Suppressor macrophage treated with lipopolysaccharide for 1 hour (primary cell): ENCODE measurements at regions not wholly inside any gene's neighbourhood (a gene's known extent, or its start where the extent isn't known, plus 50 kb on each side); places are given as distances from the start of the nearest gene placed in this dataset.
A peak's percentile ranks its signal among the peaks of the same experiment; 100 is the strongest.

Experiments
- DNase-seq, 3 donors: peaks; one replicate each; pipeline ENCODE4 v3.0.0-alpha.2; 2020 to 2022

DNA sequence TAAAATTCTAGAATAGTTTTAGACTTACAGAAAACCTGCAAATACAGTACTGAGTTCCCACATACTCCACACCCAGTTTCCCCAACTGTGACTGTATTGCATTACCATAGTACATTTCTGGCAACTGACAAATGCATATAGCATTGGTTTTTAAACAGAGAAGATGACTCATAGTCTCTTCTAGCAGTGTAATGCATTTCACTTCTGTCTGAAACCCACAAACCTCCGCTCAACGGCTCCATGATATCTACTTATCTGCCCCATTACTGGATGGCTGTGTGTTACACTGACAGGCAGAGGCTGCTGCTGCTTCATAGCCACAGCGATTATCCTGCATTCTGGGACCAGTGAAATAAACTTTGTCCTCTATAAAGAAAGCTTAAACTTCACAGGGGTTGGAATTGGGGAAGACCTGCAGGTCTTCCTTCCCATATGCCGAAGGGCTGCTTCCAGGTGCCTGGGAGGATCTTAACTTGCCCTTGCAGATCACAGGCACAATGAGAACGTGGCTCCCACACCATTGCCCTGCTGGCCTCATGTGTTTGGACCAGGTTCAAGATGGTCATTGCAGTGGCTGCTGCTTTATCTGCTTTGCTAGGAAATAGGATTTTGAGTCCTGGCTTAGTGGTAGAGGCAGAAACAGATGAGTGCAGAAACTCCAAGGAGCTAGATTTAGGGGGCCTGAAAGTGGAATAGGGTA, 742.6 kb upstream of the HS6ST1 start:
- DNase-seq: peak in 1 of 3 donors; percentile 11

DNA sequence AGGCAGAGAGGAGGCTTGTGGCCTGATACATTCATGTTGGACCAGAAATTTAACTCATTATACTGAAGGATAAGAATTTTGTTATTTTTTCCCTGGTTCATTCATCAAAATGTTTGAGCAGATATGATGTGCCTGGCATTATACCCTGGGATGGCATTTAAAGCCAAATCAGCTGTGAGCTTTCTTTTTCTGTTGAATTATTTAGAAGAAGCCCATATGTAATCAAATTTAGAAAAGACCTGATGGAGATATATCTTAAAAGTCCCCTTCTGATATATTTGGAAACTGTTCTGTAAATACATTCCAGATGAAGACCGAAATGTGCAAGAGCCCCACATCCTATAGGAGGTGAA, 743.1 kb upstream of the HS6ST1 start:
- DNase-seq: no peak

DNA sequence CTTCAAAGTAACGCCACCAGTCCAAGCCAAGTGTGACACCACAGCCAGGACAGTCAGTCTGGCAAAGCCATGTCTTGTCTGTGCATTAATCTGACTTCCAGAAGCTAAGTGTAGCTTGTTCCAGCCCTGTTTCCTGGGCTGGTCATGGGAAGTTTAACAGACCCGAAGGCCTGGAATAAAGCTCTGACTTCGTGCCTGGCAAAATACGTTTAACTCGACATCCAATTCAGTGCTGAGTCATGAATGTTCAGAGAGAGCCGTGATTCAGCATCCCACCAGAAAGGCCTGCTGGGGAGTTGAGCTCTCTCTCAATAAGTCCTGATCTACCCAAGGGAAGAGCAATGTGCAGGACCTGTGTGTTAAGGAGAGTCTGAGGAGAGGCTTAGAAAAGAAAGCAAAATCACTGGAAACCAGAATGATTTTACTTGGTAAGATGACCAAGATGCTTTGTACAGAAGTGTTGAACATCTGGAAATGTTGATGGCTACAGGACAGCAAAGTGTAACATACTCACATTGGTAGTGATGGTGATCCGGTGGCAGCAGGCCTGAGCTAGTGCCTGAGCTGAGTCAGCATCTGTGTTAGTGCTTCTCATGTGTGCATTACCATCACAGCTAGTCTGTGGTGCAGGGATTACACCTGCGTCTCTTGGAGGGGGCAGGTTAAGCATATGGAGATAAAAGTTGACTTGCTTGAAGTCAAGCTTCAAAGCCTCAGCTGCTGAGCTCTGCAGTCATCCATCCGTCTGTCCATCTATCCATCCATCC, 743.7 kb upstream of the HS6ST1 start:
- no peak for DNase-seq

DNA sequence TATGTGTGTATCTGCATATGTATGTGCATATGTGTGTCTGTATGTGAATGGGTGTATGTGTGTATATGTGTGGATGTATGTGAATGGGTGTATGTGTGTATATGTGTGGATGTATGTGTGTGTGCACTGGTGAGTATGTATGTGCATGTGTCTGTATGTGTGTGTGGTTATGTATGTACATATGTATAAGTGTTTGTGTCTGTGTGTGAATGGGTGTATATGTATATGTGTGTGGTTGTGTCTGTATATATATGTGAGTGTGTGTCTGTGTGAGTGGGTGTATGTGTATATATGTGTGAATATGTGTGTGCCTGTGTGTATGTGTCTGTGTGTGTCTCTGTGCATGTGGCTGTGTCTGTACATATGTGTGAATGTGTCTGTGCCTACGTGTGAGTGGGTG, 748.4 kb upstream of the HS6ST1 start:
- no peak for DNase-seq

DNA sequence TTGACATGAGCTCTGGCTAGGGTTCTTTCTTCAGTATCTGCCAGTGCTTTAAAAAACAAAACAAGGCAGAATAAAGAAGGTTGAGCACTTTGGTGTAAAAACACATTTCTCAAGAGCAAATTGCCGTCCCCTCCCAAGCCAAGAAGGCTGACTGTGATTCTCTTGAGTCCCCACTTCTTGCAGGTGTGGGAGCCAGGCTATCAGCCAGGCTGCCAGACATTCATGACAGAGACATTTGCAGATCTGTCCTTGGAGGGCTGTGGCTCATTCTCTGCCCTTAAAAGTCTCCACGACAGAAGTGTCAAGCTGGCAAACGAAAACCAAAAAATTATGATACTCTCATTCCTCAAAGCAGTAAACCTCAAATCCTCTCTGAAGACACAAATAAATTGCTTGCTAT, 749.3 kb upstream of the HS6ST1 start:
- no peak for DNase-seq

DNA sequence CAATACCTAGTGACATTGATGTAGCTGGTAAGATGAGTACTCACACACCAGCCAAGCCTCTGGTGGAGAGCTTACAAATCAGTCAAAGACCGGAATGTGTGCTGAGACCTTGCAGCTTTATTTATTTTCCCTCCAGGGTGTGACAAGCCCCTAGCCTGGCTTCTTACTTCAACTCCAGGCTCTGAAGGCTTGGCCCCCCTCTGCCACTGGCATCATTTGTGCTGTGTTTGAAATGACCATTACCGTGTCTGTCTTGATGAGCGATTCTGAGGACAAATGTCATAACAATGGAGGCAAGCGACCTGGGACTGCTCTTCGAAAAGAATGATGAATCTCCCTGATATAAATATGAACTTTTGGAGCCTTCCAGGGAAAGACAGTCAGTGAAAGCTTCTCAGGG, 749.9 kb upstream of the HS6ST1 start:
- no peak for DNase-seq

DNA sequence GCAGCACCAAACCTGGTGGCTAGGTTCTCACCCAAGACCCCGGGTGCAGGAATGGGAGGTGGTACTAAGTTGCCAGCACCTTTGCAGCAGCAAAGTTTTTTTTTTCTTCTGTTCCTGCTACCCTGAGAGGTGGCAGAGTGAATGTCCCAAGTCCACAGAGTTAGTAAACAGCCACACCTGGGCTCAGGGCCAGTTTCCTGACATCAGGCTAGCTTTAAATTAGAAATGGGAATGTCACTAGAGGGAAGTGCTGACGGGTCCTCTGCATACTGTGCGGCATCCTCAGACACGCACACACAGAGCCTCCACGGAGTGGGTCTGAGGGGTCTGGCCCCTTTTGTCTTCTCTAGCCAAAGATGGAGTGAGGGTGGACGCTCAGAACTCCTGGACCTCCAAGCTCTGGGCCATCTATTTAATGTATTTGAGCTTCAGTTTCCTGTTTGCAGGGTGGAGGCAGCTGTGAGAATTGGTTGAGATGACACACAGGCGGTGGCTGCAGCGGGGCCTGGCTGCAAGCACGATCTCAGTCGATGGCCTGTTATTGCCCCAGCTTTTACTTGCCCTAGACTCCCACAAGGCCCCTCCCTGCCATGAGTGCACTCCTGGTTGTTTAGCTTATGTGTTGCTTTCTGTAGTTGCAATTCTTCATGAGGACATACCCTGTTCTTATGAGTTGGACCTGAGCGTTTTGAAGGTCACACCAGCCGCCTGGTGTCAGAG, 751.4 kb upstream of the HS6ST1 start:
- DNase-seq: no peak

DNA sequence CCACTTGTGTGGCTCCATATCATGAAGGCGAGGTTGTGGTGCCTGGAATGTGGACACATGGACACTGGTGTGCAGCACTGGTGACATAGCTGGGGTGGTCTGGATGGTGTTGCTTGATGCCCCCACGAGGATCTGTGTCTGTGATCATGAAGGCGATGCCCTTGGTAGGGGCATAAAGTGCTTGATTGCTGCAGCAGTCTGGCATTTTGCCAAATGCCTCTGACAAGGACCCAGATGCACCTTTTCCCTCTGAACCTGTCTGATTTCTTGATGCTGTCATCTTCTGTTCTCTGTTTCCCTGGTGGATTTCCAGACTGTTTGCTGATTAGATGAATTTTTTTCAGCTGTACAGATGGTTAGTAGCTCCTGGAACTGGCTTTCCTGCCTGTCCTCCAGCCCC, 752.0 kb upstream of the HS6ST1 start:
- no peak for DNase-seq

DNA sequence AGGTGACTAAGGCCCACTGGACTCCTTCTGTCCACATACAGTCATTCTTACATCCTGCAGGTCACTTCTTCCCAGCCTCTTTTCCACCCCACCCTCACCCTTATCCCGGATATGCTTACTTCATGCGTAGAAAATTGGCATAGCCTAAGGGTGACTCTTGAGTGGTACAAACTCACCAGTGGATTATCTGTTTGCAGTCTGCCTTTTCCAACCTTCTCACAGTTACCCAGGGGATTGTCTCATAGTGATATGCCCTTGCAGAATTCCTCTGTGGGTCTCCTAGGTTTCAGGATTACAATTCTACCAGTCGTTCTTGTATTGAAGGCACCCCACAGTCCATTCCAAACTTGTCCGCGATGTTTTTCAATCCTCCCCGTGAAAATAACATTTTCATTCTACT, 752.9 kb upstream of the HS6ST1 start:
- DNase-seq: no peak

DNA sequence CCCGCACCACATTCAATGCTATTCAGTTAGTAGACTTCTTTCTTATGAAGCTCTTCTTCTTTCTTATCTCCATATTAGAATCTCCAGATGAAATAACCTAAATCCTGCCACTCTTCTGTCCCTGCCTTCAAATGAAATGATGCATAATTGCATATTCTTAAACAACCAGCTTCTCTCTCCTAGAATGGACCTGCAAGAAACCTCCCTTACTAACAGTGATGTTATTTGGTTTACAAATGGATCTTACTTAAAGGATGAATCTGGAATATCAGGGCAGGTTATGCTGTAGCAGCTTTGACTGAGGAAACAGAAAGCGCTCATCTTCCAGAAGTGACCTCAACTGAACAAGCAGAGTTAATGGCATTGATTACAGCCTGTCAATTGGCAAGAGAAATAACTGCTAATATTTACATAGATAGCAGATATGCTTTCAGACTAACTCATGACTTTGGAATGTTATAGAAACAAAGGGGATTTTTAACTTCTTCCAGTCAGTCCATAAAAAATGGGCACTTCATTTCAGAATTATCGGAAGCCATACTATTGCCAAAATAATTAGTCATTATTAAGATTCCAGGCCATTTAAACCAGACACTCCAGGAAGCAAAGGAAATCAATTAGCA, 755.7 kb upstream of the HS6ST1 start:
- DNase-seq: no peak

DNA sequence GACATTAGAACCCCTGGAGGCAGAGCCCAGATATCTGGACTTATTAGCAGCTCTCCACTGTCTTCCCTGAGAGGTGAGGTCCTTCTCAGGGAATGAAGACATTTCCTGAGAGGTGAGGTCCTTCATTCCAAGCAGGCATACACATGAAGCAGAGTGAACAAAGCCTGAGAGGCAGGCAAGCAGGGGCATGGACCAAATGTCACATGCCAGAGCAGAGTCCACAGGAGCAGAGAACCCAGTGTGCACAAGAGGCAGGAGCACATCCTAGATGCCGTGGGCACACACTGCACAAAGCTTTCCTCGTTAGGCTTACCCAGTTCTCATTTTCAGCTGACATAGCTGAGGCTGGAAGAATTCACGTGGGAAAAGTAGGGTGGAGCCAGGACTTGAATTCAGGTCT, 759.9 kb upstream of the HS6ST1 start:
- no peak for DNase-seq

DNA sequence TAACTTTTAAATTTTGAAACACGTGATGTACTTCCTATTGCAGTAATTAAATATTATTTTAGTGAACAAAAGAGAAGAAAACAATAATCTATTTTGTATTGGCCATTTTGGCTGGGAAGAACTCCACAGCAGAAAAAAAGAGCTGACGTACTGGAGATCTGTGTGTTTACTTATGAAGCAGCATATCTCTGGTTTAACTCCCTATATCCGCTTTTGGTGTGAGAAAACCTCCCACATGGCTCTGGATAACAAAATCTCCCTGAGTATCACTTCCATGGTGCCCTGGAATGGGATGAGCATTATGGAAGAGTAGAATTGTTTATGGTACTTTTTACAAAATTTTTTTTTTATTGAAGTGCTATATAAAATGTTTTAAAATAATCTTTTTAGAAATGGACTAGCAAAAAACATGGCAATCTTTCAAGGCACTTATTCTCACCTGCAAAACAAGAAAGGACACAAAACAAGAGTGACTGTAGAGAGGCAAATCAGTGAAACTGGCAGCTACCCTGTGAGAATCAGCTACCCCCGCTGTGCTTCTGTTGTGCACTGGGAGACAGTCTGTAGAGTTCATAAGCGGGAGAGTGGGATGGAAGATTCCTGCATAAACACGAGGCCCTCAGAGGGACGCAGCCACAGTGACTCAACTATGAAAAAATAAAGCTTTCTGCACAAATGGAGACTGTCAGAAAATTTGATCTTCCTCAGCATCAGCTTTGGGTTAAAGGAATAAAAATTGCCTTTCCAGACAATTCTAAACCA, 762.2 kb upstream of the HS6ST1 start:
- no peak for DNase-seq

DNA sequence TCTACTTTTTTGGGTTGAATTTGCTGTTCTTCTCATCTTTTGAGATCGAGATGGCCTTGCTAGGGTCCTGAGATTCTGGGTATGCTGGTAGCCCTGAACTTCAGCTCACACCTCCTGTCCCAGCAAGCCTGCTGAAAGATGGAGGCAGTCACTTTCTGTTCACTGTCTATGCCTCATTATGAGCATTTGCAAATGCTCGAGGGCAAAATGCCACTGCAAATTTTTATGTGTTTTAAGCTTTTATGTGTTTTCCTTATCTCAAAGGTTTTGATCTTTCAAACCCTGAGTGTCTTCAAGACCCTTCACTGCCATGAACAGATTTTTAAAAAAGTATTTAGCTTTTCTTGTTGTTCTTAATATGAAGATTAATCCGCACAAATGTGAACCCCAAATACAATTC, 766.7 kb upstream of the HS6ST1 start:
- no peak for DNase-seq

DNA sequence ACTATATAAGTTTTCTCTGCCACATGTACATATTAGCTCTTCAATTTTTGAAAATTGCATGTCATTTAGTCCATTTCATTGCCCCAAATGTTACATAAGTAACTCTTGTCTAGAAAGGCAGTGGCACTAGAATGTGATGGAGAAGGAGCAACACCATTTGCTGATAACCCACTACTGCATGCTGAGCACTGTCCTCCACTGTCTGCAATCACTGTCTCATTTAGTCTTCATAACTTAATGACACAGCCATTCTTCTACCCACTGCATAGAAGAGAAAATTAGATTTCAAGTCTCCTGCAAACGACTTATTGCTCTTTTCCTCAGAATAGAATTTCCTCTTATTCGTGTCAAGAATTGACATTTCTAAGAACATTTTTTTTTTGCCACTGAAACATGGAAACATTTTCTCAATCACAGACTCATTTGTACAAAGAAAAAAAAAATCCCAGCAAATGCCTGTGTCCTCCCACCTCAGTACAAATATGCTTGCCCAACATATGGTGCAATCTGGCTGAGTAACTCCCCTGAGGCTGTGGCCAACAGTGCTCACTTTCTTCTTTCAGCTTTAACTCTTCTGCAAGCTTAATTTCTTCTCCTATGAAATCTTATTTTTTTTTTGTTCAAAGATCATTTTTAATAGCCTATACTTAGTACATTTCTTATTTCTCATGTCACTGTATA, 768.6 kb upstream of the HS6ST1 start:
- peak; percentile 12 to 24 (median 23) for DNase-seq

DNA sequence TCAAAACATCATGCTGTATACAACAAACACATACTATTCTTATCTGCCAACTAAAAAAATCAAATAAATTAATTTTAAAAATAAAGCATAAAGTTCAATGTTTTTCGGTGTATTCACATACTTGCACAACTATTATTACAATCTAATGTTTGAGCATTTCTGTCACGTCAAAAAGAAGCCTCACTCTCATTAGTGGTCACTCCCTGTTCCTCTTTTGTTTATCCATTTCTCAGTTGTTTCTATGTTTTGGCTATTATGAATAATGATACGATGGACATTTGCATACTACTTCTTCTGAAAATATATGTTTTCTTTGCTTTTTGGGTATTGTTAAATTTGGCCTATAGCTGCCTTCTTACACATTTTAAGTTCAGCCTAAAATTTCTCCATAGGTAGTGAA, 773.0 kb upstream of the HS6ST1 start:
- DNase-seq: no peak

DNA sequence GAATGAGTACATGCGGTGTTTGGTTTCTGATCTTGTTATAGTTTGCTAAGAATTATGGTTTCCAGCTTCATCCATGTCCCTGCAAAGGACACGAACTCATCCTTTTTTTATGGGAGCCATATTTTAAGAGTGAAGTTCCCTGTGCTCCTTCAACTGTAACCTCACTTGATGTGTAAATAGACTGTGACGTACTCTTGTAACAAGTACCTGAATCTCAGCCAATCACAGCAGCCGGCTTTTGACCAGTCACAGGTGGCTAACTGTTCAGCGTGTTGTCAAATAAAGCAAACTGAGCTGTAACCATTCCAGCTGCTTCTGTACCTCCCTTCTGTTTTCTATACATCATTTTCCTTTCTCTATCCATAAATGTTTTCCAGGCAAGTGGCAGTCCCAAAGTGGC, 774.3 kb upstream of the HS6ST1 start:
- no peak for DNase-seq

DNA sequence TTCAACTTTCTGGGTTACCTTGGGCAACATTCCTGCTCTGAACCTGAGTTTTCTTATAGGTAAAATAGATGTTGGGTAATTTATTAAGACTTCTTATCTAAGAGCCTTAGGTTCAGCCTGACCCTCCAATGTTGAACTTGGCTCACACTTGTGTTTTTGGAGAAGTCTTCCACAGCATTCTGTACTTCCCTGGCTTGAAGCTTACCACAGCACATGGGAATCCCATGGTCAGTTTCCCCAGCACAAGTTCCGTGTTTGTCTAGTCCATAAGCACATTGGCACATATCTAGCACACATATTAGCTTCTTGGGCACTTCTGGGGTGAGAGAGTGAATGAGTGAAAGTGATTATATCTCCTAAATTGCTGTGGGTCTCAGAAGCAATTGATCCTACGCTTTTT, 782.5 kb upstream of the HS6ST1 start:
- no peak for DNase-seq

DNA sequence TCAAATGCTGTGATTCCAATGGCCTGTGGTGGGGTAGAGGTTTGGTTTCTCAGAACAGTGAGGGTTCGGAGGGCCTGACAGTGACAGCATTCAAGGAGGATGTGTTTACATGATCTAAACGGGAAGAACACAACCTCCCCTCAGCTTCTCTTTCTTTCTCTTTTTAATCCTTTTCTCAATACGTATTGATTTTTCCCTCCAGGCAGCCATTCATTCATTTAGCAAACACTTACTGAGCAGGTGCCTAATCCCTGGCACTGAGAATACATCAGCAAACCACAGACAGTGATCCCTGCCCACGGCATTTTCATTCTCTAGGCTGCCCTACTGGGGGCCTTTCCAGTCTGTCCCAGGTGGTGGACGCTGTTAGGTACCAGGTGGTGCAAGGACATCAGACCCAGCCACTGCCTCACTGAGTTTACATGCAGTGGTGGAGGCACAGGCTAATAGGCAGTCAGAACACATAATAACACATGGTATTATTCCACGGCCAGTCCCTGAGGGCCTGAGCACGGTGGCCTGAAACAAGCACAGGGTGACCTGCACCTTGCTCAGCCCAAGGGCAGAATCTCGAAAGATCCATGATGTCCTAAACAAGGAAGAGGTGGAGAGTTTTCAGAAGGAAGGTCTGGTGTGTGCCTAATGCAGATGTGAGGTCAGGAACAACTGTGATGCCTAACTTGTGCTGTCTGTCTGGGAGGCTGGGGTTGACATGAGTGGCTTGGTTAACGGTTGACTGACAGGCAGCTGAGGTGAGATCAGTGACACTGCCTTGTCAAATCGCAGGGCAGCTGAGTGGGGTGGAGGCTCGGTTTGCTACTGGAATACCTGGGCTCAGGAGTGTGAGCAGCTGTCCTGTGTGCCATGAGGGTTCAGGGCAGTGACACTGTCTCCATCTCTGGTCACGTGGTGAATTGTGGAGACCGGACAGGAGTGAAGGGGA, 785.5 kb upstream of the HS6ST1 start:
- no peak for DNase-seq

DNA sequence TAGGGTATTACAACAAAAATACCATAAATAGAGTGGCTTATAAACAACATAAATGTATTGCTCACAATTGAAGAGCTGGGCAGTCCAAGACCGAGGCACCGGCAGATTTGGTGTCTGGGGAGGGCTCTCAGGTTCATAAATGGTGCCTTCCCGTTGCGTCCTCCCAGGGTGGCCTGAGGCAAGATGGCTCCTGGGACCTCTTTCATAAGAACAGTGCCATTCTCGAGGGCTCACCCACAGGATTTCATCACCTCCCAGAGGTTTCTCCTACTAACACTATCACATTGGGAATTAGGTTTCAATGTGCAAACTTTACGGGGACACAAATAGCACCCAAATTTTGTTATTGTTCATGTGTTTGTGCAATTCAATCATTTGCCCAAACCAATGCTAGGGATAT, 793.5 kb upstream of the HS6ST1 start:
- no peak for DNase-seq

DNA sequence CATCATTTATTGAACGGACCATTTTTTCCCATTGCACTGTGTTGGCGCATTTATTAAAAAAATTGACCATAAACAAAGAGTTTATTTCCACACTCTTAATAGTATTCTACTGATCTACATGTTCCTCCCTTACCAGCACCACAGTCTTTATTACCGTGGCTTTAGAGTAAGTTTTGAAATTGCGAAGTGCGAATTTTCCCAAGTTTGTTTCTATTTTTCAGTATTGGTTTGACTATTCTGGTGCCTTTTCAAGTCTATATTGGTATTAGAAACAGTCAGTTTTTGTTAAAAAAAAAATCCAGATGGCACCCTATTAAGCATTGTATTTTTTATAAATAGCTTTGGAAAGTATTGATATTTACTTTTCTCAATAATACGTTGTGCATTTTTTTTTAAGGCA, 795.1 kb upstream of the HS6ST1 start:
- no peak for DNase-seq

DNA sequence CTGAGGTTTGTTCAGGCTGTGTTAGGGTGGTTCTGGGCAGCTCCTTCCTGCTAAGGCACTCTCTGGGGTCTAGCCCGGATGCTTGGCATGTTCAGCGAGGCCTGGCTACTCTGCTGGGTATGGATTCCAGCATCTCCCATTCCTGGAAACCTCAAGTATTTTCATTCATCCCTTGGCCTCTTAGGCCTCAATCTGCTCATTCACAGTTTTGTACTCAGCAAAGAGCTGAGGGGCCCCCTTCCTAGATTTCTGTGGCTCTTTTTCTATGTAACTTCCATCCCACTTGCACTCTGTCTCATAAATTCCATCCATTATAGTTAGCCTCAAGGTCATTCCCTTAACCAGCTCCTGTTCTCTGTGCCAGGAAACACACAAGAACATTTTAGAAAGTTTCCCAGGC, 798.8 kb upstream of the HS6ST1 start:
- no peak for DNase-seq
